ENCODE measurements at regions not wholly inside any gene's neighbourhood (a gene's known extent, or its start where the extent isn't known, plus 50 kb on each side); places are given as distances from the start of the nearest gene placed in this dataset.

DNA sequence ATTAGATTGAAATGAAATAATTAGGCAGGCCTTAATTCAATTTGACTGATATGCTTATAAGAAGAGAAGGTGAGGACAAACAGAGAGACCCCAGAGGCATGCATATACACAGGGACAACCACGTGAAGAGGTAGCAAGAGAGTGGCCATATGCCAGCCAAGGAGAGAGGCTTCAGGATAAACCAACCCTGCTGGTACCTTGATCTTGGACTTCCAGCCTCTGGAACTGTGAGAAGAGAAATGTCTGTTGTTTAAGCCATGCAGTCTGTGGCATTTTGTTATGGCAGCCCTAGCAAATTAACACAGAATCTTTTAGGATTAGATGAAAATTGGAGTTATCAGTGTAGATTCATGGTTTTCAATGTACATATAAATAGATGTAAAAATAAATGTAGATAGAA, 120.1 kb downstream of the KCTD15 start:
- H3K4me1 ChIP-seq (ENCODE audit: control insufficient read depth in 1 of 2, insufficient read depth in 1 of 2, low read depth in 1 of 2, low read length in 1 of 2), result no peaks in the 10 kb centered on the region
- TF ChIP-seq, protein P1, sequence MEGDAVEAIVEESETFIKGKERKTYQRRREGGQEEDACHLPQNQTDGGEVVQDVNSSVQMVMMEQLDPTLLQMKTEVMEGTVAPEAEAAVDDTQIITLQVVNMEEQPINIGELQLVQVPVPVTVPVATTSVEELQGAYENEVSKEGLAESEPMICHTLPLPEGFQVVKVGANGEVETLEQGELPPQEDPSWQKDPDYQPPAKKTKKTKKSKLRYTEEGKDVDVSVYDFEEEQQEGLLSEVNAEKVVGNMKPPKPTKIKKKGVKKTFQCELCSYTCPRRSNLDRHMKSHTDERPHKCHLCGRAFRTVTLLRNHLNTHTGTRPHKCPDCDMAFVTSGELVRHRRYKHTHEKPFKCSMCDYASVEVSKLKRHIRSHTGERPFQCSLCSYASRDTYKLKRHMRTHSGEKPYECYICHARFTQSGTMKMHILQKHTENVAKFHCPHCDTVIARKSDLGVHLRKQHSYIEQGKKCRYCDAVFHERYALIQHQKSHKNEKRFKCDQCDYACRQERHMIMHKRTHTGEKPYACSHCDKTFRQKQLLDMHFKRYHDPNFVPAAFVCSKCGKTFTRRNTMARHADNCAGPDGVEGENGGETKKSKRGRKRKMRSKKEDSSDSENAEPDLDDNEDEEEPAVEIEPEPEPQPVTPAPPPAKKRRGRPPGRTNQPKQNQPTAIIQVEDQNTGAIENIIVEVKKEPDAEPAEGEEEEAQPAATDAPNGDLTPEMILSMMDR (IDR thresholded peaks at IDR 0.05), result no peak
- H3K27me3 ChIP-seq, result peaks cover 14% of the 10 kb centered on the region
- no peaks in the 10 kb centered on the region for H3K9me3 ChIP-seq
- no peak overlapping the region for H3K27ac ChIP-seq
- H3K4me3 ChIP-seq (ENCODE audit: low read depth in 1 of 2, low read length in 1 of 2), result no peak overlapping the region
- H3K36me3 ChIP-seq, result no peaks in the 10 kb centered on the region

DNA sequence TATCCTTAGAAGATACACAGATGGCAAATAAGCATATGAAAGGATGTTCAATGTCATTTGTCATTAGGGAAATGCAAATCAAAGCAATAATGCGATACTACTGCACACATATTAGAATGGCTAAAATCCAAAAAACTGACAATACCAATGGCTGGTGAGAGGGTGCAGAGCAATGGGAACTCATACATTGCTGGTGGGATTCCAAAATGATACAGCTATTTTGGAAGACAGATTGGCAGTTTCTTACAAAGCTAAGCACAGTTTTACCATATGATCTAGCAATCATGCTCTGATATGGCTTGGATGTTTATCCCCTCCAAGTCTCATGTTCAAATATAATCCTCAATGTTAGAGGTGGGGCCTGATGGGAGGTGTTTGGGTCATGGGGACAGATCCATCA, 122.6 kb downstream of the KCTD15 start:
- Histone ChIP-seq H3K27me3 (peaks cover 14% of the 10 kb centered on the region), H3K4me3 (ENCODE audit: low read depth in 1 of 2, low read length in 1 of 2) (no peak overlapping the region), H3K36me3 (no peaks in the 10 kb centered on the region), H3K27ac (no peak overlapping the region), H3K9me3 (no peaks in the 10 kb centered on the region), H3K4me1 (ENCODE audit: control insufficient read depth in 1 of 2, insufficient read depth in 1 of 2, low read depth in 1 of 2, low read length in 1 of 2) (no peaks in the 10 kb centered on the region)
- TF ChIP-seq, protein P1 (IDR thresholded peaks at IDR 0.05), result no peak

DNA sequence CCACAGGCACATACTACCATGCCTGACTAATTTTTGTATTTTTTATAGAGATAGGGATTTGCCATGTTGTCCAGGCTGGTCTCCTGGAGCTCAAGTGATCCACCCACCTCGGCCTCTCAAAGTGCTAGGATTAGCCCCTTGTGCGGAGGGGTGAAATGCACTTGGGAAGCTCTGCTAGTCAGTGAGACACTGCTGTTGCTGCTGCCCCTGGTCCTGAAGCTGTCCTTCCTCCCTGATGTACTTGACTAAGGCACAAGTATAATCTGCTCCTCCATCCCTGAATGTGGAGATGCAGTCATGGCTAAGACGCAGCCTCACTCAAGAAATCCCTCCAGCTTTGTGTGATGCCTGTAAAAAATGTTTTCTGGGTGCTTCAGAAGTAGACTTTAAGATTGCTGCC, 124.5 kb downstream of the KCTD15 start:
- peaks cover 13% of the 10 kb centered on the region for H3K27me3 ChIP-seq
- H3K4me3 ChIP-seq (ENCODE audit: low read depth in 1 of 2, low read length in 1 of 2), result no peak overlapping the region
- H3K9me3 ChIP-seq, result no peaks in the 10 kb centered on the region
- no peaks in the 10 kb centered on the region for H3K36me3 ChIP-seq
- no peaks in the 10 kb centered on the region for H3K4me1 ChIP-seq (ENCODE audit: control insufficient read depth in 1 of 2, insufficient read depth in 1 of 2, low read depth in 1 of 2, low read length in 1 of 2)
- no peak overlapping the region for H3K27ac ChIP-seq
- TF ChIP-seq, protein P1 (IDR thresholded peaks at IDR 0.05), result no peak

DNA sequence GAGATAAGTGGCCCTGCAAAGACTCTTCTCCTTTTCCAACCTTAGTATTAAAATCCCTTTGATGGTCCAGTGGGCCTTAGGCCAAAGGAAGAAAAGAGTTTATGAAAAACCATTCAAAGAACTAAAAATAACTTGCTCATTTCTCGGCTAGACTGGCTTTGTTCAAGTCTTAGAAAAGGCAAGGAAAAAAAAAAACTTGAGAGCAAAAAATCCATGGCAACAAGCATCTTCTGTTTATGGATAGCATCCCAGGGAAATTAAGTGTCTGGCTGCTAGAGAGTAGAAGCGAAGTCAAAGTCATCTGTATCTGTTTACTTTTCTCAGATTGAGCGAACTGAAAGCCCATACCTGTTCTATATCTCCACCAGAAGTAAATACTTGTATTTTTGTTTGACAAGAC, 129.6 kb downstream of the KCTD15 start:
- peaks cover 13% of the 10 kb centered on the region for H3K27me3 ChIP-seq
- no peaks in the 10 kb centered on the region for H3K9me3 ChIP-seq
- no peak overlapping the region for H3K4me3 ChIP-seq (ENCODE audit: low read depth in 1 of 2, low read length in 1 of 2)
- TF ChIP-seq, protein P1 (IDR thresholded peaks at IDR 0.05), result no peak
- no peaks in the 10 kb centered on the region for H3K36me3 ChIP-seq
- no peak overlapping the region for H3K27ac ChIP-seq
- H3K4me1 ChIP-seq (ENCODE audit: control insufficient read depth in 1 of 2, insufficient read depth in 1 of 2, low read depth in 1 of 2, low read length in 1 of 2), result no peaks in the 10 kb centered on the region

DNA sequence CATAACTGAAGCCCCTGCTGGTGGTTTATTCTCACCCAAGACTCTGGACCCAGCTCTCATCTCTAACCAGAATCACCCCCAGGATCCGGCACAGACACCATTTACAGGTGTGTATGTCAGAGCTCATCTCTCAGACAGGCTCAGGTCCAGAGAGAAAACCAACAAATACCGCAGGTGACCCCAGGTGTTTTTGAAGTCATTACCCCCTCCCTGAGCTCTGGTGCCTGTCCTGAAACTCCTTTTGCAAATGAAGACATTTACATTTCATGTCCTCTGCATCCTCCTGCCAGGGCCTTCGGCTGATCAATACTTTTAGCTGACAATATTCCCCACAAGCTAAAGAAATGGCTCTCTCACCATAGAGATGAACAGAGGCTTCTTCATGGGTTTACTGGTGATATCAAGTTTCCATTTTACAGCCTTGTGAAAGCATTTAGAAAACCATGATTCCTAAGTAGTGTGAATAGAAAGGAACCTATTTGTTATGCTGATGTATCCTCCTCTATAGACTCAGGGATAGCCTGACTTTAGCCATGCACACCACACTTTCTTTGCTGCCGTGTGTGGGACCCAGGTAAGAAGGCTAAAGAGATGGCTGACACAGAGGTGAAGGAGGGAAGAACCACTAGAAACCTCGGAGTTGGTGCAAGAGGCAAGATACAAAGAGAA, 131.3 kb downstream of the KCTD15 start:
- Histone ChIP-seq H3K27ac (no peak overlapping the region), H3K4me1 (ENCODE audit: control insufficient read depth in 1 of 2, insufficient read depth in 1 of 2, low read depth in 1 of 2, low read length in 1 of 2) (no peaks in the 10 kb centered on the region), H3K27me3 (peaks cover 13% of the 10 kb centered on the region), H3K9me3 (no peaks in the 10 kb centered on the region), H3K4me3 (ENCODE audit: low read depth in 1 of 2, low read length in 1 of 2) (no peak overlapping the region), H3K36me3 (no peaks in the 10 kb centered on the region)
- TF ChIP-seq, protein P1 (IDR thresholded peaks at IDR 0.05), result no peak

All from neutrophil (primary cell).